Brain microvascular endothelial cell (primary cell): ENCODE measurements at regions not wholly inside any gene's neighbourhood (a gene's known extent, or its start where the extent isn't known, plus 50 kb on each side); places are given as distances from the start of the nearest gene placed in this dataset.

ENCODE experiments used
- DNase-seq: peaks from one replicate; pipeline ENCODE4 v3.0.0-alpha.2; 2020
- H3K27ac ChIP-seq: fragments of 250-450 bp; sonication (Bioruptor Pico); 2 replicates; pipeline ENCODE4 v1.5.1; 2020; ENCODE audit warnings: mild to moderate bottlenecking, moderate library complexity
- H3K27me3 ChIP-seq: fragments of 250-450 bp; sonication (Bioruptor Pico); replicated peaks from 2 replicates; pipeline ENCODE4 v1.5.1; 2020; ENCODE audit warnings: mild to moderate bottlenecking
- H3K36me3 ChIP-seq: fragments of 250-450 bp; sonication (Bioruptor Pico); replicated peaks from 2 replicates; pipeline ENCODE4 v1.5.1; 2020; ENCODE audit warnings: mild to moderate bottlenecking
- H3K4me3 ChIP-seq: 2 replicates; pipeline ENCODE4 v1.5.1; 2011; ENCODE audit warnings: low read depth, mild to moderate bottlenecking, control low read depth, low read length, moderate library complexity
- in situ Hi-C: cut with HindIII; loops from 2 replicates; pipeline ENCODE4 v1.10.0; 2017; ENCODE audit warnings: low sequenced_read_pairs, low pct_ligation_motif_present
- TF ChIP-seq, protein P1 (sequence below): IDR thresholded peaks from 2 replicates; pipeline ENCODE4 v1.5.1; 2011; ENCODE audit warnings: low read depth, mild to moderate bottlenecking, moderate library complexity, low read length, control low read depth, inconsistent platforms; ENCODE audit errors: missing control alignments

DNA sequence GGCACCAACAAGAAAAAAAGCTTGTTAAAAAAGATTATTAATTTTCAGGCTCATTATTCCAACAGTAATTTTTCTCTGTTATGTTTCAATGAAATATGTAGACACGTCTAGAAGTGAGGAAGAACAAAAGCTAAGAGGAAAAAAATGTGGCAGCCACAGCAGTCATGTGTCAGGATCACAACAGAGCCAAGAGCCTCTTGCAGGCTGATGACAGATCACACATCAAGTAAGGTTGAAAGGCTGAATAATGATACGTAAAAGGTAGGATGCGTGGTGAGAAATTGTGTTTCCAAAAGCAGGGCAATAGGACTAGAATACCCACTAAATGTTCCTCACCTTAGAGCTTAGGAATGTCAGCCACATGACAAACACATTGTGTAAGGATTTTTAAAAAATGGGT lies 124.8 kb downstream of the HTR1A start:
- H3K36me3 ChIP-seq: no peaks in the 10 kb centered on the region
- H3K27me3 ChIP-seq: no peaks in the 10 kb centered on the region
- no peak overlapping the region for H3K4me3 ChIP-seq
- in situ Hi-C loops: no loop called here
- no peak for DNase-seq
- no peak overlapping the region for H3K27ac ChIP-seq
- TF ChIP-seq, protein P1, sequence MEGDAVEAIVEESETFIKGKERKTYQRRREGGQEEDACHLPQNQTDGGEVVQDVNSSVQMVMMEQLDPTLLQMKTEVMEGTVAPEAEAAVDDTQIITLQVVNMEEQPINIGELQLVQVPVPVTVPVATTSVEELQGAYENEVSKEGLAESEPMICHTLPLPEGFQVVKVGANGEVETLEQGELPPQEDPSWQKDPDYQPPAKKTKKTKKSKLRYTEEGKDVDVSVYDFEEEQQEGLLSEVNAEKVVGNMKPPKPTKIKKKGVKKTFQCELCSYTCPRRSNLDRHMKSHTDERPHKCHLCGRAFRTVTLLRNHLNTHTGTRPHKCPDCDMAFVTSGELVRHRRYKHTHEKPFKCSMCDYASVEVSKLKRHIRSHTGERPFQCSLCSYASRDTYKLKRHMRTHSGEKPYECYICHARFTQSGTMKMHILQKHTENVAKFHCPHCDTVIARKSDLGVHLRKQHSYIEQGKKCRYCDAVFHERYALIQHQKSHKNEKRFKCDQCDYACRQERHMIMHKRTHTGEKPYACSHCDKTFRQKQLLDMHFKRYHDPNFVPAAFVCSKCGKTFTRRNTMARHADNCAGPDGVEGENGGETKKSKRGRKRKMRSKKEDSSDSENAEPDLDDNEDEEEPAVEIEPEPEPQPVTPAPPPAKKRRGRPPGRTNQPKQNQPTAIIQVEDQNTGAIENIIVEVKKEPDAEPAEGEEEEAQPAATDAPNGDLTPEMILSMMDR: no peak

DNA sequence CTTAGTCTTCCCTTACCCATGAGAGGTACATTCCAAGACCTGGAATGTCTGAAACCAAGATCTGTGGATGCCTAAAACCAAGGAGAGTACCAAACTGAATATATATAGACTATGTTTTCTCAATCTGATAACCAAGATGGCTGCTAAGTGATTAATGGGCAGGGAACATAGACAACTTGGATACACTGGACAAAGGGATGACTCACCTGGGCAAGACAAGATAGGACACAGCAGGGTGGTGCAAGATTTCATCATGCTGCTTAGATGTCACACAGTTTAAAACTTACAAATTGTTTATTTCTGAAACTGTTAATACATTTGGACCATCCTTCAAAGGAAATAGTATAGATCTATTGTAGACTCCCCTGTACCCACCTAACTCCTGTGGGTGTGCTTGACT lies 130.9 kb downstream of the HTR1A start:
- Histone ChIP-seq H3K27ac (no peak overlapping the region), H3K36me3 (no peaks in the 10 kb centered on the region), H3K27me3 (no peaks in the 10 kb centered on the region), H3K4me3 (no peak overlapping the region)
- in situ Hi-C loops: no loop called here
- no peak for DNase-seq
- TF ChIP-seq, protein P1: no peak

DNA sequence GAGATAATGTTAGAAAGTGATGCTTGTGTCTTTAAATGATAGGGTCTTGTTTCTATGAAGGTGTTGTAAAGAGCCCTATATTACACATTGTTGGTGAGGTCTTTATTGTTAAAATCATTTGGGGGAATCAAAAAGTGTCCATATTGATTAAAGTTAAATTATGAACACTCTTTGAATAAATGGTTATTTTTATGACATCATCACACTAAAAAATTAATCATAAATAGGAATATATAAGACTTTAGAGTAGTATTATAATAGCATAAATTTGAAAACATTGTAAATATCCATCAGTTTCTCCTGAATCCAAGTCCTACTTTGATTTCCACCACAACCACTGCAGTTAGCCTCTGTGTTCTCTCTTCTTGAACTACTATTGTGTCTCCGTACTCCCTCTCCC lies 136.3 kb downstream of the HTR1A start:
- TF ChIP-seq, protein P1: no peak
- DNase-seq: no peak
- in situ Hi-C loops: no loop called here
- Histone ChIP-seq H3K27ac (no peak overlapping the region), H3K27me3 (no peaks in the 10 kb centered on the region), H3K36me3 (no peaks in the 10 kb centered on the region), H3K4me3 (no peak overlapping the region)

DNA sequence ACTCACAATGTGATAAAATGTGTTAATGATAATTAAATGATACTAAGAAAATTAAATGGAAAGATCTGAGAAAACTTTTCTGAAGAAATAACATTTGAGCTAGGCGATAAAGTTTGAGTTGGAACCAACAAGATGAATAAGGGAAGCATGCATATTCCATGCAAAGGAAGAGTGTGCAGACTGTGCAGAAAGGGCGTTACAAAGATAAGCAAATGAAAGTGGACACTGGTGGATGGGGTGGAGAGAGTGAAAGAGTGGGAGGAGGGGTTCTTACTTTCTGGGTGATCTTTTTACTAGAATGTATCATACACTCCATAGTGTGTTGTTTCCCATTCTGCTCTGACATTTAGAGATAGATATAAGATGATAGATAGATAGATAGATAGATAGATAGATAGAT lies 138.7 kb downstream of the HTR1A start:
- Histone ChIP-seq H3K4me3 (no peak overlapping the region), H3K27me3 (no peaks in the 10 kb centered on the region), H3K36me3 (no peaks in the 10 kb centered on the region), H3K27ac (no peak overlapping the region)
- DNase-seq: no peak
- TF ChIP-seq, protein P1: no peak
- in situ Hi-C loops: no loop called here

DNA sequence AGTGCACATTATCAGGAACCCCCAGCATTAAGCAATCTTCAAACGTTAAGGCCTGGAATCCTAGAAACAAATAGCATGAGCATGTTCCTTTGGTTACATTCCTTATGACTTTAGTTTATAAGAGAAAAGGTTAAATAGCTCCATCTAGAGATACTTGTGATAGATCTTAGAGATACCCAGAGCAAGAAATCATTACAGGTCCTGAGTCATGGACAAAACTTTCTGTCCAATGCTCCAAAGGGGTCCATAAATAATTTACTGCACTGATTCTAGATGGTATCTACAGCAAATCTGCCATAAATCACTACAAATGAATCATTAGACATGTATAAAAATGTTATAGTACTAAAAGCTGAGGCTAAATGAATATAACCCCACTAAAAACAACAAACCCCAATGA lies 139.6 kb downstream of the HTR1A start:
- TF ChIP-seq, protein P1: no peak
- Histone ChIP-seq H3K36me3 (no peaks in the 10 kb centered on the region), H3K4me3 (no peak overlapping the region), H3K27me3 (no peaks in the 10 kb centered on the region), H3K27ac (no peak overlapping the region)
- in situ Hi-C loops: no loop called here
- DNase-seq: no peak

DNA sequence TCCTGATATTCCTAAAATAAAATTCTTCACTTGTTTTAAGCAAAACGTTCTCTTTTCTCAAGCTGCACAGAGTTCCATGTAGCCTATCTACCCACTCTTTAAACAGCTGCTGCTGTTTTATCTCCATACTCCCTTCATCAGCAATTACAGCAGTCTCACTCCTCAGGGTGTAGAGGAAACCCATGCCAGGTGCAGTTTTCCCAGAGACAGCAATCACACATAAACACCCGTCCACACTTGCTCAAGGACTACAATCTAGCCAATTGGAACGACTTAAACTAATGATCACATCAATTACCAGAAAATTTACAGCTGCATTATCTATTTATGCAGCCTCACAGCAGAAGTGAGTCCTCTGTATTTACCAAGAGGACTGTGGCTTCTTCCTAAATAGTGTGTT lies 141.7 kb downstream of the HTR1A start:
- Histone ChIP-seq H3K36me3 (no peaks in the 10 kb centered on the region), H3K27ac (no peak overlapping the region), H3K27me3 (no peaks in the 10 kb centered on the region), H3K4me3 (no peak overlapping the region)
- in situ Hi-C loops: no loop called here
- TF ChIP-seq, protein P1: no peak
- DNase-seq: no peak
